ENCODE measurements at regions not wholly inside any gene's neighbourhood (a gene's known extent, or its start where the extent isn't known, plus 50 kb on each side); places are given as distances from the start of the nearest gene placed in this dataset.

GRCh38 chr15:69777356-69777755, 320.4 kb downstream of the TLE3 start:
- peaks cover 3% of the 10 kb centered on the region for H3K9me3 Mint-ChIP-seq (ENCODE audit: unreplicated experiment)
- no peak overlapping the region for H3K4me3 Mint-ChIP-seq (ENCODE audit: unreplicated experiment)
- H3K27ac Mint-ChIP-seq (ENCODE audit: unreplicated experiment), result no peak overlapping the region
- H3K36me3 Mint-ChIP-seq (ENCODE audit: unreplicated experiment), result peaks cover 8% of the 10 kb centered on the region
- peaks cover 18% of the 10 kb centered on the region for H3K4me1 Mint-ChIP-seq (ENCODE audit: low read depth, unreplicated experiment)
- H3K27me3 Mint-ChIP-seq (ENCODE audit: unreplicated experiment), result no peaks in the 10 kb centered on the region
- TF ChIP-seq CTCF (IDR thresholded peaks at IDR 0.05; ENCODE audit: partially characterized antibody, unreplicated experiment), result no peak
- no peak for DNase-seq

- H3K27ac Mint-ChIP-seq (ENCODE audit: unreplicated experiment), result no peak overlapping the region
- peaks cover 8% of the 10 kb centered on the region for H3K36me3 Mint-ChIP-seq (ENCODE audit: unreplicated experiment)
- peaks cover 3% of the 10 kb centered on the region for H3K9me3 Mint-ChIP-seq (ENCODE audit: unreplicated experiment)
- no peaks in the 10 kb centered on the region for H3K27me3 Mint-ChIP-seq (ENCODE audit: unreplicated experiment)
- H3K4me3 Mint-ChIP-seq (ENCODE audit: unreplicated experiment), result no peak overlapping the region
- no peak for TF ChIP-seq CTCF (IDR thresholded peaks at IDR 0.05; ENCODE audit: partially characterized antibody, unreplicated experiment)
- DNase-seq, result no peak
- peaks cover 27% of the 10 kb centered on the region for H3K4me1 Mint-ChIP-seq (ENCODE audit: low read depth, unreplicated experiment)
These were observed 317.3 kb downstream of the TLE3 start for GRCh38 chr15:69780374-69780773.

DNA sequence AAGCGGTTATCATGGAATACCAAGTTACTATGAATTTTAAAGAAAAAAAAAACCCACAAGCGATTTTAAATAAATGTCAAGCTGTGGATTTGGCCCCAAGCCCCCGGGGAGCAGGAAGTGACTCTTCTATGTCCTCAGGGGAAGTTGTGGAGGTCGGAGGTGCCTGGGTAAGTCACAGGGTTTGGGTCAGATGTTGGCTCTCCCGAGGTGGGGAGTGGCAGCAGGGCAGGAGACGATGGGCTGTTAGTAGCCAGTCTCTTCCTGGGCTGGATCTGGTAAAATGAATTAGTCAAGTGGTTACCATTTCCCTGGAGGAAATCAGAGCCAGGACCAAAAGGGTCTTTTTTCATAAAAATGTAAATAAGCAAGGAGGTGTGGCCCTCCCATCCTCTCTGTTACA, 316.7 kb downstream of the TLE3 start:
- no peak for TF ChIP-seq CTCF (IDR thresholded peaks at IDR 0.05; ENCODE audit: partially characterized antibody, unreplicated experiment)
- Mint-ChIP-seq H3K4me3 (ENCODE audit: unreplicated experiment) (peak overlapping the region; percentile 3), H3K4me1 (ENCODE audit: low read depth, unreplicated experiment) (peaks cover 27% of the 10 kb centered on the region), H3K27me3 (ENCODE audit: unreplicated experiment) (peaks cover 2% of the 10 kb centered on the region), H3K27ac (ENCODE audit: unreplicated experiment) (no peak overlapping the region), H3K9me3 (ENCODE audit: unreplicated experiment) (peaks cover 3% of the 10 kb centered on the region), H3K36me3 (ENCODE audit: unreplicated experiment) (peaks cover 8% of the 10 kb centered on the region)
- DNase-seq, result no peak

DNA sequence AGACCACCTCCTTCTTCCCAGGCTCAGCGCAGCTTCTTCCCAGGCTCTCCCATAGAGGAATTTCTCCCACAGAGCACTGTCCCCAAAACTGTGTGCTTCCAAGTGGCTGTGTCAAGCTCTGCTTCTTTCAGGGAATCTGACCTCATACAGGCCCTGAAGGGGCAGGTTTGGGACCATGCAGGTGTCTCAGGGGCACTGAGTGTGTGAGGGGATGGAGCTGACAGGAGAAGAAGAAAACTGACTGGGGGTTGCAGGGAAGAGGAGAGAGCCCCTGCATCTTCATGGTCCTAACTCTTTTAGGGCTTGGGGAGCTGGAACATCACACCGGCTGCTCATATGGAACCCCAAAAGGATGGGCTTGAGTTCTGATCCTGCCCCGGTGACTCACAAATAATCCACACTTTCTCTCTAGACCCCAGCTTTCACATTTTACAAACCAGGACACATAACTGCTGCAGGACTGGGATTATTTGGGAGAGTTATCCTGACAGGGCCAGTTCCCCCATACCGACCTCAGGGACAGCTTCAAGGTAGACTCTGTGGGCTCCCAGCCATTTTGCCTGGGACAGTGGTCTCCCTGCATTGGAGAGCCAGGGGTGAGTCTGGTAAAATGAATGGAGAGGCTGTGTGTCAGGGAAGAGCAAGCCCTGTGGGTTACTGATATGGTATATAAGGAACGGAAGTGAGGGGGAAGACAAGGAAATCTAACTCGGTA, 316.1 kb downstream of the TLE3 start:
- Mint-ChIP-seq H3K27ac (ENCODE audit: unreplicated experiment) (no peak overlapping the region), H3K9me3 (ENCODE audit: unreplicated experiment) (peaks cover 3% of the 10 kb centered on the region), H3K4me1 (ENCODE audit: low read depth, unreplicated experiment) (peaks cover 27% of the 10 kb centered on the region), H3K36me3 (ENCODE audit: unreplicated experiment) (peaks cover 8% of the 10 kb centered on the region), H3K4me3 (ENCODE audit: unreplicated experiment) (no peak overlapping the region), H3K27me3 (ENCODE audit: unreplicated experiment) (peaks cover 2% of the 10 kb centered on the region)
- TF ChIP-seq CTCF (IDR thresholded peaks at IDR 0.05; ENCODE audit: partially characterized antibody, unreplicated experiment), result no peak
- DNase-seq, result no peak

DNA sequence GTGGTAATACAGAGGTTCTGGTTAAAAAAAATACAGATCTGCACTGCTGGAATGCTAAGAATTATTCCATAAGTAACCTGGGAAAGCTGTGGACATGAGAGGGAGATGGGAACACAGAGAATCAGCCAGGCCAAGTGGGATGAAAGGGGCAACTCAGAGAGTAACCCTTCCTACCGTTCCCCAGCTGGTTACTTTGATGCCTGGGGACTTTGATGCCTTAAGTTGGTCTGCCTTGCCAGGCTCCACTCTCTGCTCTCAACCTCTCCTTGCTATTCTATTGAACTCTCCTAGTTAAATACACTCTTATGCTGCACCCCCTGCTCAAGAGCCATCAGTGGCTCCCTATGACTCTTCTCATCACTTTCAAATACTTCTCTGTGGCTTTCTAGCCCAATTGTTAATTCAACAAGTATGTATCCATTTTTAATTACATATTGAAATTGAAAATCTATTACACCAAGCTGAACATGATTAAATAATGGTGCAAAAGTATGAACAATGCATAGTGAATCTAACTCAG, 315.5 kb downstream of the TLE3 start:
- H3K27me3 Mint-ChIP-seq (ENCODE audit: unreplicated experiment), result peaks cover 2% of the 10 kb centered on the region
- peaks cover 27% of the 10 kb centered on the region for H3K4me1 Mint-ChIP-seq (ENCODE audit: low read depth, unreplicated experiment)
- no peak for DNase-seq
- H3K27ac Mint-ChIP-seq (ENCODE audit: unreplicated experiment), result no peak overlapping the region
- H3K4me3 Mint-ChIP-seq (ENCODE audit: unreplicated experiment), result no peak overlapping the region
- H3K9me3 Mint-ChIP-seq (ENCODE audit: unreplicated experiment), result peaks cover 3% of the 10 kb centered on the region
- H3K36me3 Mint-ChIP-seq (ENCODE audit: unreplicated experiment), result peaks cover 11% of the 10 kb centered on the region
- no peak for TF ChIP-seq CTCF (IDR thresholded peaks at IDR 0.05; ENCODE audit: partially characterized antibody, unreplicated experiment)

Data from glutamatergic neuron (in vitro differentiated cells).